NB4 (cell line): ENCODE measurements at regions not wholly inside any gene's neighbourhood (a gene's known extent, or its start where the extent isn't known, plus 50 kb on each side); places are given as distances from the start of the nearest gene placed in this dataset.

Experiments
- DNase-seq: peaks from one replicate; pipeline ENCODE4 v3.0.0; 2010; ENCODE audit warnings: low read depth
- H3K4me3 ChIP-seq: one replicate; pipeline ENCODE4 v1.5.1; 2011; ENCODE audit warnings: mild to moderate bottlenecking, low read depth, low read length, moderate library complexity
- CTCF ChIP-seq: IDR thresholded peaks from one replicate; pipeline ENCODE4 v1.5.1; 2012; ENCODE audit warnings: low read depth, low read length
- MAX ChIP-seq: IDR thresholded peaks from 2 replicates; pipeline ENCODE4 v1.6.1; 2011; ENCODE audit warnings: low read depth, low read length
- MYC ChIP-seq: IDR thresholded peaks from 2 replicates; pipeline ENCODE4 v1.6.1; 2011; ENCODE audit warnings: low read depth, low read length
- POLR2A ChIP-seq: IDR thresholded peaks from 2 replicates; pipeline ENCODE4 v1.6.1; 2011; ENCODE audit warnings: mild to moderate bottlenecking; ENCODE audit not compliant: insufficient read length; ENCODE audit errors: extremely low read depth

- TF ChIP-seq POLR2A: no peak
- no peak for TF ChIP-seq MAX
- no peak for TF ChIP-seq MYC
- no peak for TF ChIP-seq CTCF
- no peak overlapping the region for H3K4me3 ChIP-seq
- no peak for DNase-seq
Observed at GRCh38 chr2:66675591-66675990, 240.7 kb downstream of the MEIS1 start.

- no peak overlapping the region for H3K4me3 ChIP-seq
- TF ChIP-seq CTCF: no peak
- no peak for TF ChIP-seq MYC
- TF ChIP-seq MAX: no peak
- no peak for TF ChIP-seq POLR2A
- no peak for DNase-seq
Observed at GRCh38 chr2:66679442-66679841, 244.5 kb downstream of the MEIS1 start.

GRCh38 chr2:66682476-66682875 lies 247.6 kb downstream of the MEIS1 start:
- TF ChIP-seq POLR2A: no peak
- no peak for TF ChIP-seq MAX
- no peak for TF ChIP-seq MYC
- TF ChIP-seq CTCF: no peak
- H3K4me3 ChIP-seq: no peak overlapping the region
- no peak for DNase-seq

- no peak for DNase-seq
- TF ChIP-seq MAX (no peak), CTCF (no peak), MYC (no peak), POLR2A (no peak)
- H3K4me3 ChIP-seq: no peak overlapping the region
Observed at GRCh38 chr2:66683064-66683463, 248.1 kb downstream of the MEIS1 start.

- H3K4me3 ChIP-seq: no peak overlapping the region
- TF ChIP-seq CTCF (no peak), POLR2A (no peak)
- no peak for DNase-seq
Observed at GRCh38 chr2:66683599-66683998, 248.7 kb downstream of the MEIS1 start.

GRCh38 chr2:66684289-66684688 lies 249.4 kb downstream of the MEIS1 start:
- TF ChIP-seq MAX (no peak), CTCF (no peak), POLR2A (no peak), MYC (no peak)
- no peak for DNase-seq
- H3K4me3 ChIP-seq: no peak overlapping the region
